ENCODE measurements at regions not wholly inside any gene's neighbourhood (a gene's known extent, or its start where the extent isn't known, plus 50 kb on each side); places are given as distances from the start of the nearest gene placed in this dataset.

GRCh38 chr6:90910893-90911292 lies 324.0 kb upstream of the MAP3K7 start:
- no peaks in the 10 kb centered on the region for H3K79me2 ChIP-seq (replicated peaks; ENCODE audit: insufficient read depth, low read length)
- H3K27me3 ChIP-seq (ENCODE audit: insufficient read depth, low read depth, low read length), result no peaks in the 10 kb centered on the region
- no peak overlapping the region for H2AFZ ChIP-seq (ENCODE audit: low read depth, low read length)
- no peak overlapping the region for H3K4me2 ChIP-seq (ENCODE audit: low read length)
- H3F3A ChIP-seq (ENCODE audit: insufficient read depth, low read length, poor library complexity, severe bottlenecking), result no peaks in the 10 kb centered on the region
- no peak overlapping the region for H3K4me3 ChIP-seq (ENCODE audit: low read length)
- H3K9me2 ChIP-seq (ENCODE audit: insufficient read depth, low read length), result no peaks in the 10 kb centered on the region
- no peak for TF ChIP-seq RAD21 (conservative IDR thresholded peaks at IDR 0.05)
- TF ChIP-seq SMC3 (conservative IDR thresholded peaks at IDR 0.05; ENCODE audit: poor library complexity), result no peak
- TF ChIP-seq MXI1 (conservative IDR thresholded peaks at IDR 0.05; ENCODE audit: poor library complexity, severe bottlenecking), result no peak
- TF ChIP-seq CTCF (IDR thresholded peaks at IDR 0.05; ENCODE audit: poor library complexity, severe bottlenecking), result no peak
- no peak for TF ChIP-seq TAF1 (IDR thresholded peaks at IDR 0.05; ENCODE audit: low read depth)
- no peaks in the 10 kb centered on the region for H4K20me1 ChIP-seq (ENCODE audit: insufficient read depth)
- no peaks in the 10 kb centered on the region for H3K9me3 ChIP-seq (ENCODE audit: low read length)
- no peaks in the 10 kb centered on the region for H3K36me3 ChIP-seq (ENCODE audit: insufficient read depth, low read length)
- H3K27ac ChIP-seq (ENCODE audit: low read length), result no peak overlapping the region
- H3K9ac ChIP-seq (ENCODE audit: low read length), result no peak overlapping the region

GRCh38 chr6:90907931-90908655 lies 321.2 kb upstream of the MAP3K7 start:
- no peak overlapping the region for H3K4me3 ChIP-seq (ENCODE audit: low read length)
- no peaks in the 10 kb centered on the region for H3K79me2 ChIP-seq (replicated peaks; ENCODE audit: insufficient read depth, low read length)
- no peak overlapping the region for H3K27ac ChIP-seq (ENCODE audit: low read length)
- no peaks in the 10 kb centered on the region for H3K36me3 ChIP-seq (ENCODE audit: insufficient read depth, low read length)
- no peaks in the 10 kb centered on the region for H3K9me3 ChIP-seq (ENCODE audit: low read length)
- H3K9me2 ChIP-seq (ENCODE audit: insufficient read depth, low read length), result no peaks in the 10 kb centered on the region
- no peak overlapping the region for H3K9ac ChIP-seq (ENCODE audit: low read length)
- H3K4me2 ChIP-seq (ENCODE audit: low read length), result no peak overlapping the region
- H3F3A ChIP-seq (ENCODE audit: insufficient read depth, low read length, poor library complexity, severe bottlenecking), result no peaks in the 10 kb centered on the region
- H3K27me3 ChIP-seq (ENCODE audit: insufficient read depth, low read depth, low read length), result no peaks in the 10 kb centered on the region
- H4K20me1 ChIP-seq (ENCODE audit: insufficient read depth), result no peaks in the 10 kb centered on the region
- TF ChIP-seq TAF1 (IDR thresholded peaks at IDR 0.05; ENCODE audit: low read depth) (no peak), EP300 (conservative IDR thresholded peaks at IDR 0.05; ENCODE audit: poor library complexity, severe bottlenecking) (no peak), EZH2 (IDR thresholded peaks at IDR 0.05; ENCODE audit: borderline replicate concordance, insufficient read depth, low read length, poor library complexity, severe bottlenecking) (no peak)
- H2AFZ ChIP-seq (ENCODE audit: low read depth, low read length), result no peak overlapping the region

- Histone ChIP-seq H2AFZ (ENCODE audit: low read depth, low read length) (no peak overlapping the region), H3F3A (ENCODE audit: insufficient read depth, low read length, poor library complexity, severe bottlenecking) (no peaks in the 10 kb centered on the region), H3K36me3 (ENCODE audit: insufficient read depth, low read length) (no peaks in the 10 kb centered on the region), H3K9ac (ENCODE audit: low read length) (no peak overlapping the region), H3K4me2 (ENCODE audit: low read length) (no peak overlapping the region), H4K20me1 (ENCODE audit: insufficient read depth) (no peaks in the 10 kb centered on the region), H3K4me3 (ENCODE audit: low read length) (no peak overlapping the region), H3K79me2 (replicated peaks; ENCODE audit: insufficient read depth, low read length) (no peaks in the 10 kb centered on the region), H3K9me3 (ENCODE audit: low read length) (no peaks in the 10 kb centered on the region), H3K27me3 (ENCODE audit: insufficient read depth, low read depth, low read length) (no peaks in the 10 kb centered on the region), H3K27ac (ENCODE audit: low read length) (no peak overlapping the region), H3K9me2 (ENCODE audit: insufficient read depth, low read length) (no peaks in the 10 kb centered on the region)
- no peak for TF ChIP-seq EZH2 (IDR thresholded peaks at IDR 0.05; ENCODE audit: borderline replicate concordance, insufficient read depth, low read length, poor library complexity, severe bottlenecking)
- no peak for TF ChIP-seq CTCF (IDR thresholded peaks at IDR 0.05; ENCODE audit: poor library complexity, severe bottlenecking)
- TF ChIP-seq EP300 (conservative IDR thresholded peaks at IDR 0.05; ENCODE audit: poor library complexity, severe bottlenecking), result no peak
- no peak for TF ChIP-seq POLR2AphosphoS5 (IDR thresholded peaks at IDR 0.05)
- TF ChIP-seq TAF1 (IDR thresholded peaks at IDR 0.05; ENCODE audit: low read depth), result no peak
- TF ChIP-seq RAD21 (conservative IDR thresholded peaks at IDR 0.05), result no peak
- no peak for TF ChIP-seq MXI1 (conservative IDR thresholded peaks at IDR 0.05; ENCODE audit: poor library complexity, severe bottlenecking)
- no peak for TF ChIP-seq REST (IDR thresholded peaks at IDR 0.05; ENCODE audit: borderline replicate concordance)
- TF ChIP-seq SMC3 (conservative IDR thresholded peaks at IDR 0.05; ENCODE audit: poor library complexity), result no peak
These were observed 318.5 kb upstream of the MAP3K7 start for GRCh38 chr6:90905351-90905750.
